Activated CD4-positive, alpha-beta T cell treated with anti-CD3 and anti-CD28 coated beads, Interleukin-2, amount 50 U/mL, for 4 hours (primary cell): ENCODE measurements at regions not wholly inside any gene's neighbourhood (a gene's known extent, or its start where the extent isn't known, plus 50 kb on each side); places are given as distances from the start of the nearest gene placed in this dataset.
"Not testable (repeated sequence)": the region's sequence is repeated elsewhere in the genome, so short reads cannot be mapped to it uniquely, and the experiment has no call there.

ENCODE experiments used
- DNase-seq, 2 experiments: peaks; one replicate each; pipeline ENCODE4 v3.0.0-alpha.2; 2020

DNA sequence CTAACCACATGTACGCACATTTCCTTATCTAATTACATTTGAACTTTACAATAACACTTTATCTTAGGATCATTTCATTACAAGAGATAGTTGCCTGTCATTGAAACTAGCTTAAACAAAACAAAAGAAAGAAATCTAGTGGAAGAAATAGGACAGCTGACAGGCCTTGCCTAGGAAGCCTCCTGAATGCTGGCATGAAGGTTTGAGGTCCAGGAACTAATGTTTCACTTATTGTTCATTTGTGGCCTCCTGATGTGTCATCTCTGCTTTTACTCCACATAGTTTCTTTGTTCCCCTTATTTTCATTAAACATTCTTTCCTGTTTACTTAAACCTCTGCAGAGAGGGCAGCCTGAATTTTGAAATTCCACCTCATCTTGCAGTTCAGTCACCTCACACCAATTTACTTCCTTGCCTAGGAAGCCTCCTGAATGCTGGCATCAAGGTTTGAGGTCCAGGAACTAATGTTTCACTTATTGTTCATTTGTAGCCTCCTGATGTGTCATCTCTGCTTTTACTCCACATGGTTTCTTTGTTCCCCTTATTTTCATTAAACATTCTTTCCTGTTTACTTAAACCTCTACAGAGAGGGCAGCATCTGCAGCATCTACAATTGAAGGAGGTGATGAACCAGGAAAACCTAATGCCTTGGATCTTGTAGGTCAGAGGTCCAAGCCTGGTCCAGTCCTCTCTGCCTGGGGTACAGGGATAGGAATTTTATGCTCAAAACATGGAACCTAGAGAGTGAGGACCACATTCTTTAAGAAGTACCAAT is 319.2 kb downstream of the SPATA31A1 start:
- not testable (repeated sequence) for DNase-seq

DNA sequence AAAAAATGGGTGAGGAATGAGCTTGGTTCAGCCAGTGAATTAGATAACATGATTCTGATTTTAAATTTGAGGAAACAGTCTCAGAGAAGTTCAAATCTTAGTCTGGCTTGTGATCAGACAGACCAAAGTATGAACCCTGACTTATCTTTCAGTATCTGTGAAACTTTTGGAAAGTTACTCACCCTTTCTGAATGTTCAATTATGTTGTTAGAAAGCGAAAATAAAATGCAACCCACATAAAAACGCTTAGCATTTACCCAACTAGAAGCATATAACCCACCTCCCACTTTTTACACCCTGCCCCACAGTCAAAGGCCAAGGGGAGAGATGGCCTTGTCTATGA is 319.7 kb downstream of the SPATA31A1 start:
- not testable (repeated sequence) for DNase-seq

DNA sequence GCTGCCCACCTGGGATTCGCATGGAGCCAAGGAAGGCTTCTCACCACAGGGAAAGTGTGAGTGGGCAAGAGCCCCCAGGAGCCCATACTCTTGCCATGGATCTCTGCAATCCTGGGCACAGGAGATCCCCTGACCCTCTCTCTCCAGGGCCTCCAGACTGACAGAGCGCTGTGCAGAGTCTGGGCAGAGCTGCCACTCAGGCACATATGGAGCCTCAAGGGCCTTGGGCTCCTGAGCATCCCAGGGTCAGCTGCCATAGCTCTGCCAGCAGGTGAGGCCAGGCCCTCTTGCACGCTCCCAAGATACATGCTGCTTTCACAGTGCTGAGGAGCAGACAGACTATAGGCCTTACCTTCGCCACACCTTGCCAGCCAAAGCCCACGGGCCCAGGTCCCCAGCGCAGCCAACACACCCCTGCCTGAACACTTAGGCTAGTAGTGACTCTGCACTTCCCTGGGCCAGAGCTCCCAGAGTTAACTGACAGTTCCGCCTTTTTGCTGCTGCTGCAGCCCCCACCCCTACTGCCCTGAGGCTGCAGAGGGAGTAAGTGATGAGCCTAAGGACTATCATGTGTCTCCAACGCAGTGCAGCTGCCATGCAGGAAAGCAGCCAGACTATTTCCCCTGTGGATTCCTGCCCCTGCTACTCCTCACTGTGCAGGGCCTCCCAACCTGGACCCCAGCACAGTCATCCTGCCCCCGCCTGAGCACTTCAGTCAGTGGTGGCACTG is 323.2 kb downstream of the SPATA31A1 start:
- not testable (repeated sequence) for DNase-seq

DNA sequence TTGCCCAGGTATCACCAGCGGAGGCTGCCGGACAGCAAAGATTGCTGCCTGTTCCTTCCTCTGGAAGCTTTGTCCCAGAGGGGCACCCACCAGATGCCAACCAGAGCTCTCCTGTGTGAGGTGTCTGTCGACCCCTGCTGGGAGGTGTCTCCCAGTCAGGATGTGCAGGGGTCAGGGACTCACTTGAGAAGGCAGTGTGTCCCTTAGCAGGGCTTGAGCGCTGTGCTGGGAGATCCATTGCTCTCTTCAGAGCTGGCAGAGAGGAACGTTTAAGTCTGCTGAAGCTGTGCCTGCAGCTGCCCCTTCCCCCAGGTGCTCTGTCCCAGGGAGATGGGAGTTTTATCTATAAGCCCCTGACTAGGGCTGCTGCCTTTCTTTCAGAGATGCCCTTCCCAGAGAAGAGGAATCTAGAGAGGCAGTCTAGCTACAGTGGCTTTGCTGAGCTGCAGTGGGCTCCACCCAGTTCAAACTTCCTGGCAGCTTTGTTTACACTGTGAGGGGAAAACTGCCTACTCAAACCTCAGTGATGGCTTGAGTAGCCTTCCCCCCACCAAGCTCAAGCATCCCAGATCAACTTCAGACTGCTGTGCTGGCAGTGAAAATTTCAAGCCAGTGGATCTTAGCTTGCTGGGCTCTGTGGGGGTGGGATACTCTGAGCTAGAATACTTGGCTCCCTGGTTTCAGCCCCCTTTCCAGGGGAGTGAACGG is 325.4 kb downstream of the SPATA31A1 start:
- not testable (repeated sequence) for DNase-seq

DNA sequence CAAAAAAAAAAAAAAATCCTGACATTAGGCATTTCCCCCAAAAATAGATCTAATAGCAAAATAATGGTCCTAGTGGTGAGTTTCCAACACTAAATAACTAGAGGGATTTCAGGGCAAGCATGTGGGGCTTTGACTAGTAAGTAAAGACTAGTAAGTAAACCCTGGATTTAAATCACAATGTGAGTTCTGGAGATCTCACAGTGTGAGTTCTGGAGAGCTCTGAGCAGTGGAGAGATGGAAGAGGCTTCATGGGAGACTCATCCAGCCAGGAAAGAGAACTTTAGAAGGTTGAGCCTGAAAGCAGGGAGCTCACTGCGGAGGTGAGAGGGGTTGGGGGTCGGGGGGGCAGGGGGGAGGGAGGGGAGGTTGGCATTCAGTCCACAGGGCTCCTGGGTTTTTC is 373.4 kb downstream of the SPATA31A1 start:
- not testable (repeated sequence) for DNase-seq

DNA sequence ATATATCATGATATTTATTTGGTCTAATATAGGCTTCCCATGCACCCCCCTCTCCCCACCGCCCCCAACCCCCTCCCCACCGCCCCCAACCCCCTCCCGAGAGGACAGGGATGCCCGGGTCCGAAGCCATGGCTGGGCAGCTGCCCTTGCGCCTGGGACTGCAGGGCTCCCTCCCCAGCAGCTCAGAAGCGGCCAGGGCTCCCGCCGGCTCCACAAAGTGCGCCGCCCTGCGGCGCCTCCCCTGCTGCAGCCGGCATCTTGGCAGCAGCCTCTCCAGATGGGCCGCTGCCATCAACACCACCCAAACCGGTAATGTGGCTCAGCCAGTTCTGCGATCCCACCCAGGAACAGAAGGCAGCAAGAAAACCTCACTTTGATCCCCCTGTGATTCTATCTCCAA is 389.4 kb downstream of the SPATA31A1 start:
- not testable (repeated sequence) for DNase-seq

DNA sequence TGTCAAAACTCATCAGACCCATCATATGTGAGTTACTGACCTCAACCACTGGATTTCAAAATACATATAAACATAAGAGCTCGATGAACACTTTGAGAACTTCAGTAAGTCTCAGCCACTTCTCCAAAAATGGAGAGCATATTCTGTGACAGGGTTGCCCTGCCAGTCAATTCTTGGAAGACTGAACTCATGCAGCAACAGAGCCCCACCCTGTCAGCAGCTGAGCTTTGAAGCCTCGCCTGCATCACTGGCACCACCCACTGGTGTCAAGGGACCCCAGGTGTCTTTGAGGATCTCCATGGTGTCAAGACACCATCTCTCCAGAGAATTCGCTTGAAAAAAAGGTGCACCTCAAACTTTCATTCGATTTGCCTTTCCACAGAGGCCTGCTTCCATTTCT is 420.1 kb downstream of the SPATA31A1 start:
- not testable (repeated sequence) for DNase-seq

DNA sequence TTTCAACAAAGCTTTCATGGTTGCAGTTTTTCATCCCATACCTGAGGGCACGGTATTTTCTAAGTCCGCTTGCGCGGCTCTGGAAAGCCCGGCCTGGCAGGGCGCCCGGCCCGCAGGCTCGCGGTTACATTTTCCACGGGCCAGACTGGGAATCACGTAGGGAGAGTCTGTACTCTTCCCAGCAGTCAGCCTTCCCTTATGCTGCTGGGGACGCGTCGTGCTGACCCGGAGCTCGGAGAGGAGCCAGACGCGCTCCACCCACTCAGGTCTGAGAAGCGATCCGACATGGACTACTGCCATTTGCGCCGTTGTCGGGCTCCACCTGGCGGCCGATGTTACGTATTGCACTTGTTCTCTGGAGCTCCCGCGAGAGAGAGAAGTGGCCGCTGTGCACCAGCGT is 435.9 kb downstream of the SPATA31A1 start:
- DNase-seq: not testable (repeated sequence)

DNA sequence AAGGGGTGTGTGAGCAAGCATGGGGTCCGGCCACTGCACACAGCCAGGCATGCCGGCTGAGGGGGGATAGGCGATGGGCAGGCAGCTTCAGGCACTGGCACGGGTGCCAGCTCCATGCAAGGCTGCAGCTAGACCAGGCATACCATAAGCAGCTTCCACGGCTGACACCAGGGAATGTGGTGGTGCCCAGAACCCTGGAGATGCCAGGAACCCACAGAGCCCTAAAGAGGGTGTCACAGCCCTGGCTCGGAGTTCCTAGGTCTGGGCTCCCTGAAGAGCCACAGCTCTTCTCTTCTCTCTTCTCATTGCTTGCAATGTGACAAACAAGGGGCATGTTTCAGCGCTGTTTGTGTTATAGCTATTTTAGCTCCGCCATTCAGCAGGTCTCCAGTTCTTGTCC is 442.5 kb downstream of the SPATA31A1 start:
- not testable (repeated sequence) for DNase-seq

DNA sequence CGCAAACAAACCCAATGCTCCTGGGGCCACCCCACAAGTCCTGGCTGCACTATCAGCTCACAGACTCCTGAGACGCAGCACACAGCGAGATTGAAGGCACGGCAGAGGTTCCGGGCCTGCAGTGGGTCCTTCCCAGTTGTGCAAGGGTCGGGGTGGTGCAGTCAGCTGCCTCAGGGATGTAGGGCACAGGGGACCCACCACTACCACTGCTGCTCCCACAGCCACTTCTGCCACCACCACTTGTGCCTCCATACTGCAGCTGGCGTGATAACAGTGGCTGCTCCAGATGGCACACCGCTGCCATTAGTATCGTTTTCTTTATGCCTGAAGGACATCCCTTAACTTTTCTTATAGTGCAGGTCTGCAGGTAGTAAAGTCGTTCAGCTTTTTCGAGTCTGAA is 443.8 kb downstream of the SPATA31A1 start:
- not testable (repeated sequence) for DNase-seq

DNA sequence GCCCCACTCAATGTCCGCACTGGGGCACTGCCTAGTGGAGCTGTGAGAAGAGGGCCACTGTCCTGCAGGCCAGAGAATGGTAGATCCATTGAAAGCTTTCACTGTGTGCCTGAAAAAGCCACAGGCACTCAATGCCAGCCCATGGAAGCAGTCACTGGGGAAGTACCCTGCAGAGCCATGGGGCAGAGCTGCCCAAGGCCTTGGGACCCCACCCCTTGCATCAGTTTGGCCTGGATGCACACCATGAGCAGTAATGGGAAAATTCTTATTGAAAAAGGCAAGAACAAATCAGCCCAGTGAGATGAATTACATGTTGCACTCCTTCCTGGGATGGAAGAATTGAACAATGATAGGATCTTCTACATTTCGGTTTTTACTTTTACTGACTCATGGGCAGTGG is 447.1 kb downstream of the SPATA31A1 start:
- not testable (repeated sequence) for DNase-seq

DNA sequence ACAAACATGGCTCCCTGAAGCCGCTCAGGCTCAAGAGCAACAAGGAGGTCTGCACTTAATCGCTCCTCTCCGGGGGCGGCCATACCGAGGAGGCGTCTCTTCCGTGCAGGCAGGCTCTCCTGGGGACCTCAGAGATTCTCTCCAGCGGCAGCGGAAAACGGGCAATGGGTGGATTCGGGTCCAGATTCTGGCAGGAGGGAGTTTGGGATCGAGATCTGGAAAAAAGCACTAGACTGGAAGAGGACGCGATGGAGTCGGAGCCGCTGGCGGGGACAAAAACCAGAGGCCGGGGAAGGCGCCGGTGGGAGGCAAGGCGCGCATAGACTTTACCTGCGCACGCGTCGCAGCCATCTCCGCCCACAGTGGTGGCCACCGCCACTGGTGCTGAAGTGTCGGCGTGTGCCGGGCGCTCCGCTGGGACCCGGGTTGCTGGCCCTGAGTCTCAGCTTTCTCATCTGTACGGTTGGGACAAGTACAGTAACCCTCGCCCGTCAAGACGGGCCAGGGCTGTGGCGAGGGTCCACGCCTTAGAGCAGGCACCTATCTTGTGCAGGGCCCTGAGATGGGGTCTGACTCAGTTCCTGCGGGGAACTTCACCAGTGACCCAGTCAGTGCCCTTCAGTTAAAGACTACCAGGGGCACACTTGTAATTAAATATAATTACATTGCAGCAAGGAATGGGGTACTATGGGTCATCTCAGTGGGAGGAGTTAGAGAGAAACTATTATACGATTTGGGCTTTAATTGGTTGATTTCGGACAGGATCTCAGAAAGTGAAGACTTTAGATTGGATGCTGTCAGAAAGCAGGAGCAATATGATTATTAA is 454.1 kb downstream of the SPATA31A1 start:
- peak; percentile 33 to 35 for DNase-seq

DNA sequence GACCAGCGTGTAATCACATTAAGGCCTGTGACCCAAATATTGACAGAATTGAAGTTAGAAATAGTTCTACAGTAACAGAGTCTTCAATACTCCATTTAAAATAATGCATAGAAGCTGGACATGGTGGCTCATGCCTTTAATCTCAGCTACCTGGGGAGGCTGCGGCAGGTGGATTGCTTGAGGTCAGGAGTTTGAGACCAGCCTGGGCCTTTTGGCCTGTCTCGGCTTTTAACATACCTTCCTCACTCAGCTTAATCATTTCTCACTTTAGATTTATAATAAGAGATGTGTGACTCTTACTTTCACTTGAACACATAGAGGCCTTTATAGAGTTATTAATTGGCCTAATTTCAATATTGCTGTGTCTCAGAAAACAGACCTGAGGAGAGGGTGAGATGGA is 454.9 kb downstream of the SPATA31A1 start:
- not testable (repeated sequence) for DNase-seq

DNA sequence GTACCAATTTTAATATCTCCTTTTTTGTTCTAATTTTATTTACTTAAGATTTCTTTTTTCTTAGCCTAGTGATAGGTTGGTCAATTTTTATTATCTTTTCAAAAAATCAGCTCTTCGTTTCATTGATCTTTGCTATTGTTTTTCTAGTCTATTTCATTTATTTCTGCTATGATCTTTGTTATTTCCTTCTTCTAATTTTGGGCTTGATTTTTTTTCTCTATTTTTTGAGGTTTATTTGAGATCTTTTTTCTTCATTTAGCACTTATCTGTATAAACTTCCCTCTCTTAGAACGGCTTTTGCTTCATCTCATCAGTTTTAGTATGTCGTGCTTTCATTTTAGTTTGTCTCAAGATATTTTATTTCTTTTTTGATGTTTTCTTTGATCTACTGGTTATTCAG is 456.1 kb downstream of the SPATA31A1 start:
- DNase-seq: not testable (repeated sequence)

DNA sequence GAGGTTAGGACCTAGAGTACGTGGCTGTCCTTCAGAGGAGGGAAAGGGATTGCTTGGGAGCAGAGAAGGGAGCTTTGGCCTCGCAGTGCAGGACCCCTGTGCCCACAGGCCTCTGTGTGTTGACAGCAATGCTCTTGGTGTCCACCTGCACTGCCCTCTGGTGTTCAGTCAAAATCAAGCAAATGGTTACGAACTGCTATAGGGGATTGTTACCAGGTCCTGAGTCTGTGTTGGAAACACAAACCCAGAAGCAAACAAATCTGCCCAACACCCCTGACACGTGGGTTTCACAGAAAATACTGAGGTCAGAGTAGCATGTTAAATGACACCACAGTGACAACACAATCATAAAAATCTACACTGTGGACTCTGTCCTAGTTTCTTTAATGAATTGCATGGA is 473.0 kb downstream of the SPATA31A1 start:
- not testable (repeated sequence) for DNase-seq
